Aorta (tissue), 5 donors: ENCODE measurements at regions not wholly inside any gene's neighbourhood (a gene's known extent, or its start where the extent isn't known, plus 50 kb on each side); places are given as distances from the start of the nearest gene placed in this dataset.

Source experiments
- ATAC-seq: fragments of 200-7000 bp; cut with Tn5 transposase; one replicate; pipeline ENCODE4 v1.9.1; 2022; ENCODE audit warnings: moderate library complexity; ENCODE audit not compliant: low FRiP score
- DNase-seq, 2 donors: peaks; one replicate each; pipeline ENCODE4 v3.0.0-alpha.2; 2020
- H3K27ac ChIP-seq, 2 donors: one replicate each; pipeline ENCODE4 v1.5.1; 2013; ENCODE audit warnings: low read length in 2 of 2, mild to moderate bottlenecking in 2 of 2, moderate library complexity in 2 of 2, control low read depth in 1 of 2, inconsistent platforms in 1 of 2, low read depth in 1 of 2
- H3K27me3 ChIP-seq, 2 donors: one replicate each; pipeline ENCODE4 v1.6.1; 2013; ENCODE audit warnings: control low read depth in 1 of 2, low read length in 1 of 2, mild to moderate bottlenecking in 1 of 2, moderate library complexity in 1 of 2; ENCODE audit not compliant: insufficient read depth in 2 of 2, control insufficient read depth in 1 of 2
- H3K36me3 ChIP-seq, 2 donors: one replicate each; pipeline ENCODE4 v1.6.1; 2013; ENCODE audit warnings: control low read depth in 1 of 2, low read length in 1 of 2, mild to moderate bottlenecking in 1 of 2; ENCODE audit not compliant: insufficient read depth in 2 of 2, control insufficient read depth in 1 of 2
- H3K4me1 ChIP-seq, 2 donors: one replicate each; pipeline ENCODE4 v1.6.1; 2013; ENCODE audit warnings: low read length in 2 of 2, control low read depth in 1 of 2, mild to moderate bottlenecking in 1 of 2, moderate library complexity in 1 of 2; ENCODE audit not compliant: insufficient read depth in 2 of 2, control insufficient read depth in 1 of 2
- H3K4me3 ChIP-seq, 2 donors: one replicate each; pipeline ENCODE4 v1.5.1; 2013; ENCODE audit warnings: low read length in 2 of 2, control low read depth in 1 of 2, mild to moderate bottlenecking in 1 of 2
- H3K9me3 ChIP-seq: one replicate; pipeline ENCODE4 v1.6.1; 2013; ENCODE audit warnings: mild to moderate bottlenecking, low read length; ENCODE audit not compliant: control insufficient read depth
- WGBS, 2 donors: extraction: QIAGEN DNeasy Blood & Tissue Kit; methylation state at CpG; one replicate each; pipeline ENCODE4 v1.1.7; 2013; 5-methylcytosine and 5-hydroxymethylcytosine counted together
- intact Hi-C, 2 donors: fragments of 100-400 bp; cut with DNase I; formaldehyde crosslinking; loops; one replicate each; pipeline versions ENCODE4 v1.14.2 to v1.15.0; 2022
- donor health status: healthy with polysubstance abuse.
- donor health status: Bipolar disorder and iron deficiency.
- donor health status: DM: no; HTN: no; CAD: no.
- donor health status: DM: no; HTN: no; CAD: no.
- donor health status: DM: yes; HTN: yes; CAD: no.

DNA sequence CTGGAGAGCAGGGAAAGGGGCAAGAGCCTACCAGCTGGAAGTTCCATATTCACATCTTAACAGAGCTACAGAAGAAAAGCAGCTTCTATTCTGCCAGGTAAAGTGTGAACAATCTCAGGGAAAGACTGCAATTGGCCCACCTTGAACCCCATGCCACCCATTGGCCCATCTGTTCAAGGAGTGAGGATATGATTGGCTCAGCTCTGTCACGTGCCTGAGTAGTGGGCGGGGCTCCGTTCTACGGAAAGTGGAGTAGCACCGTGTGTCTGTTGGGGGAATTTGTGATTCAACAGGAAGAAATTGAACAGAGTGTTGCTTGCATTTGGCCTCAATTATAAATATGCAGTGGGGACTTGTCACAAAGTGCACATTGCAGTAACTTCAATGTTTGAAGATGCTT lies 81.8 kb downstream of the MINAR1 start:
- DNase-seq (no peak), ATAC-seq (no peak)
- WGBS, 2 donors, result 91 to 92% methylated on average over 5 of the region's 5 CpGs
- no peaks in the 10 kb centered on the region for H3K9me3 ChIP-seq
- no peaks in the 10 kb centered on the region for H3K4me1 ChIP-seq
- intact Hi-C loops, result no loop called here
- H3K27me3 ChIP-seq, result no peaks in the 10 kb centered on the region
- H3K36me3 ChIP-seq, result no peaks in the 10 kb centered on the region
- no peak overlapping the region for H3K27ac ChIP-seq
- H3K4me3 ChIP-seq, result no peak overlapping the region

DNA sequence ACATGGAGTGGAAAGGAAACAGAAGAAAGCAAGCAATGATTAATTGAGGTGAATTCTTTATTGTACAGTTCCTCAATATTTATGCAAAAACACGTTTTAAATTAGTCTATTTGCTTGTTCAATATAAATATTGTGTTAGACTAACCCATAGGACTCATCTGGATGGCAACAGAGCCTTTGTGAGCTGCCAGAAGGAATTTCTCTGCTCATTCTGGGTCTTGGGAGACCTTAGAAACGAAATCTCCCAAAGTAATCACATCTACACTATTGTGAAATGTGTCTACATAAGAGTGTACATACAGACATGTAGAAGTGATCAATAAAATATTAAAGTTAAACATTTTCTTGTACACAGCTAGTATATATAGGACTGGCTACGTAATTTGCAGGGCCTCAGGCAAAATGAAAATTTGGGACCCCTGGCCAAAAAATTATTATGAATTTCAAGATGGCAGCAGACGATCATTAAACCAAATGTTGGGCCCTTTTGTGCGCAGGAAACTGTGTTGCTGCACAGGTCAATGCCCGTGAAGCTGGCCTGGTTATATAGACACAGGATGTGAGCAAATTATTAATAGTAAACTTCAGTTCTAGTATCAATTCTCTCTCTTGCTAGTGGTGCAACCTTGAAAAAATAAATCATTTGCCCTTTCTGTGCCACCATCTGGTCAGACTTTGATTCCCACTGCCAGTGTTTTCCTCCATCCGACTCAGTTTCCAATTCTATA lies 83.3 kb downstream of the MINAR1 start:
- no peak for ATAC-seq
- Histone ChIP-seq H3K4me3 (no peak overlapping the region), H3K27me3 (no peaks in the 10 kb centered on the region), H3K9me3 (no peaks in the 10 kb centered on the region), H3K4me1 (no peaks in the 10 kb centered on the region), H3K36me3 (no peaks in the 10 kb centered on the region), H3K27ac (no peak overlapping the region)
- WGBS, 2 donors, result 81% methylated on average over 7 of the region's 7 CpGs
- no peak for DNase-seq
- intact Hi-C loops, result no loop called here

DNA sequence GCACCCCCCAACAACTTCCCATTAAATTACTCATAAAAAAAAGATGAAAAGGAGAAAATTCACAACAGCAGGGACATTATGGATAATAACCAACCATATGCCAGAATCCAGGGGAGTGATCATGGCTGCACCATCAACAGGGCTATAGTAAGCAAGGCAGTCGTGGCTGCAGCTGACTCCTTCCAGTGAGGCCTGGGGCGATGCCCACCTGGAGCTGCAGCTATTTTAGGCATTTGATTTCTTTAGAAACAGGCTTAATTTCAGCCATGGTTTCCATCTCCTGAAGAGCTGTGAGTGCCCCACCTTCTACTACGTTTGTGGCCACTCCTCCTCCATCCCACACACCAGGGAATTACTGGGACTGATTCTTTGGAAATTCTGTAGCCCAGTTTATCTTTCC lies 84.0 kb downstream of the MINAR1 start:
- no peak for DNase-seq
- intact Hi-C loops, result no loop called here
- 66 to 74% methylated on average over 3 of the region's 3 CpGs for WGBS, 2 donors
- Histone ChIP-seq H3K27ac (no peak overlapping the region), H3K4me1 (no peaks in the 10 kb centered on the region), H3K27me3 (no peaks in the 10 kb centered on the region), H3K9me3 (no peaks in the 10 kb centered on the region), H3K36me3 (no peaks in the 10 kb centered on the region), H3K4me3 (no peak overlapping the region)
- no peak for ATAC-seq

DNA sequence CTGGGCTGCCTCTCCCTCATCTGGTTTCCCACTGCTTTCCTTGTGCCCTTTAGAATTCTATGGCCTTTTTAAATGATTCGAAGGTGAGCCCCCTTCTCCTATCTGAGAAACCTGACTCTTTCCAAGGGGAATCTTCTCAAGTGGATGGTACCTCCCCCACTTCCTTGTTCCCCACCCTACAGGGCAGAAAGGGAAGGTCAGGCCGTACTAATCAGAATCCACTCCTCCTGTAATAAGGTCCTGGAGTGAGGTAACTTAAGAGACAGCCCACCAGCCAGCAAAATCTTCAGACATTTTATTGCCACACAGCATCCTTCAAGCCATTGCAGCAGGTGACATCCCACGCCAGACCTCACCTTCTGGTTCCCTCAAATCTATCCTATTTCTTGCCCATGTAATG lies 84.5 kb downstream of the MINAR1 start:
- Histone ChIP-seq H3K4me3 (no peak overlapping the region), H3K27ac (no peak overlapping the region), H3K9me3 (no peaks in the 10 kb centered on the region), H3K27me3 (no peaks in the 10 kb centered on the region), H3K36me3 (no peaks in the 10 kb centered on the region), H3K4me1 (no peaks in the 10 kb centered on the region)
- DNase-seq, result no peak
- ATAC-seq, result no peak
- WGBS, 2 donors, result 80 to 86% methylated on average over 3 of the region's 3 CpGs
- intact Hi-C loops, result no loop called here

DNA sequence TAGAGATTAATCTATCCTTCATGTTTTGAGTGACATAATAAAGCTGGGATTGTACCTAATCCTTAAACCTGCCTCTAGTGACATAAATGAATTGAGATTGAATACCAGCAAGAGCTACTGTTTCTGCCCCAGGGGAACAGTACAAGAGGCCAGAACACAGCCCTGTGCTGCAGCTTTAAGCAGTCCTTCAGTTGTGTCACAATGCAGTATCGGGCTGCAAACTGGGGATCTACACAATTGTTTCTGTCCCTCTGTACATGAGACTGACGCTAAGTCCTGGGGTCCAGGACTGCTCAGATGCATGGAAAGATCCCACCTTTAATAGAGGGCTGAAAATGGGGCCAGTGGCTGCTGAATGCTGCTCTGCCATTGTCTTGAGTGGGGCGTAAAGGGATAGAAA lies 87.5 kb downstream of the MINAR1 start:
- Histone ChIP-seq H3K27ac (no peak overlapping the region), H3K27me3 (no peaks in the 10 kb centered on the region), H3K36me3 (no peaks in the 10 kb centered on the region), H3K4me3 (no peak overlapping the region), H3K4me1 (no peaks in the 10 kb centered on the region), H3K9me3 (no peaks in the 10 kb centered on the region)
- intact Hi-C loops, result no loop called here
- WGBS, 2 donors, result 91 to 92% methylated on average over 3 of the region's 3 CpGs
- ATAC-seq (no peak), DNase-seq (no peak)

DNA sequence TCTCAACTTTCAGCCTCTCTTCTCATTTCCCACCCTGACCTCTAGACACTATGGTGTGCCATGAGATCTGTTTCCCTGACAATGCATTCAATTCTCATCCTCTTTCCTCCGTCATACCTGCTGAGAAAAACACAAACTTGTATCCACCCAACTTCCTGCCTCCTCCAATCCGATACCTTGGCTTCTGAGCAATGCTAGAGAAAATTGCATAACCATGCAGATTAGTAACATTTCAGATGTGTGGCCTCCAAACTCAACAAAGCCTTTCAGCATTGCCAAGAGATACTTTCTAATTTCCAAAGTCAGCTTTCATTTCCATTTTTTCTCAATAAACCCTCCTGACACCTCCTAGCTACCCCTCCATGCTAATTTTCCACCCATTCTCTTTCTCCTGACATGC lies 88.5 kb downstream of the MINAR1 start:
- Histone ChIP-seq H3K27me3 (no peaks in the 10 kb centered on the region), H3K4me3 (no peak overlapping the region), H3K9me3 (no peaks in the 10 kb centered on the region), H3K4me1 (no peaks in the 10 kb centered on the region), H3K27ac (no peak overlapping the region), H3K36me3 (no peaks in the 10 kb centered on the region)
- intact Hi-C loops, result no loop called here
- WGBS, 2 donors, result 6 to 15% methylated on average over 2 of the region's 2 CpGs
- DNase-seq (no peak), ATAC-seq (no peak)

DNA sequence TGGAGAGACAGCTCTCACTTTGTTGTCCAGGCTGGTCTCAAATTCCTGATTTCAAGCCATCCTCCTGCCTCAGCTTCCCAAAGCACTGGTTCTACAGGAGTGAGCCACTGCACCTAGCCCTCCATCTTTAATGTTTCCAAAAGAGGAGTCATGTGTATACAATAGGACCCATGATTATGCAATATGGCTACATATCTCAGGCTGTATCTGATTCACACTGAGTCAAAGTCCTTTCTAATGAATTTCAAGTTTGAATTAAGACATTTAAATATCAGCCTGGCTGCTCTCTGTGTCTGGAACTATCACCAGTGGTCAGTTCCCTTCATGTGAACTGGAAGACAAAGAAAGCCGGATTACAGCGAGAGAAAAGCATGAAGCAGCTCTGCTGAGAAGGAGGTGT lies 90.5 kb downstream of the MINAR1 start:
- ATAC-seq, result no peak
- WGBS, 2 donors, result 94 to 98% methylated on average over 2 of the region's 2 CpGs

DNA sequence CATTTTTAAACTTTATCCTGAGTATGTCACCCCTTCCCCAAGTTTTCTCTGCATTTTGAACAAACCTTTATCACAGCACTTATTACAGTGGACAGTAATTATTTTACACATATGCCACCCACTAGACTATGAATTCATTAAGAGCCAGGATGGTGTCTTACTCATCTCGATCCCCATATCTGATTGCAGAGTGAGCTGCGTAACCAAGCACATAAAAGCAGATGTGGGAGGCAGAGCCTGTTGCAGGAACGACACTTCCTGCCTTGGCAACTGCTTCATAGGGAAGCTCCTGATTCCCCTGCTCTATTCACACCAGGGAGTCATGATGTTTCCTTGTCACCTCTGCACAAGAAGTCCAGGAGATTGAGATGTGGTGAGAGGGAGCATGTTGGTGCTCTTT lies 91.1 kb downstream of the MINAR1 start:
- no peaks in the 10 kb centered on the region for H3K36me3 ChIP-seq
- no peak overlapping the region for H3K4me3 ChIP-seq
- H3K4me1 ChIP-seq, result no peaks in the 10 kb centered on the region
- WGBS, 2 donors, result 56 to 82% methylated on average over 3 of the region's 3 CpGs
- intact Hi-C loops, result no loop called here
- no peak overlapping the region for H3K27ac ChIP-seq
- ATAC-seq, result no peak
- H3K27me3 ChIP-seq, result no peaks in the 10 kb centered on the region
- no peak for DNase-seq
- H3K9me3 ChIP-seq, result peaks cover 5% of the 10 kb centered on the region

More for the DNA sequence above, 90.5 kb downstream of the MINAR1 start:
- Histone ChIP-seq H3K4me3 (no peak overlapping the region), H3K9me3 (peaks cover 5% of the 10 kb centered on the region), H3K4me1 (no peaks in the 10 kb centered on the region), H3K27me3 (no peaks in the 10 kb centered on the region), H3K27ac (no peak overlapping the region), H3K36me3 (no peaks in the 10 kb centered on the region)
- intact Hi-C loops, result no loop called here
- no peak for DNase-seq

DNA sequence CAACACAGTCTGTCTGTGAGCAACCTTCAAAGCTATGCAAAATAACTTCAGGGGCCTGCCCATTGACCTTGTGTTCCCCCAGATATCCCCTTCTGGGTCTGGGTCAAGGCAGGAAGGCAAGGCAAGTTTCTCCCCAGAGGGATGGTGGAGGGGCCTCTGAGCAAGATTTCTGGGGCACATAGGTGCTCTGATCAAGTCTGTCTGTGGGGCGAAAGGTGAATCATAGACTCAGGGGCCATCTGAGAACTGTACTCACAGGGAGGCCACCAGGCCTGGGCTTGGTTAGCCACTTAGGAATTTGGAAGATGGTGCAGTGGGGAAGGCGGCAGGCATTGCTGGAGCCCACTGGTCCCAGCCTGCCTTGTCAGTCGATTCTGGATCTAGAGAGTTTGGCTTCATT lies 92.4 kb downstream of the MINAR1 start:
- 86 to 90% methylated on average over 3 of the region's 3 CpGs for WGBS, 2 donors
- H3K4me1 ChIP-seq, result no peaks in the 10 kb centered on the region
- H3K4me3 ChIP-seq, result no peak overlapping the region
- no peaks in the 10 kb centered on the region for H3K36me3 ChIP-seq
- no peak overlapping the region for H3K27ac ChIP-seq
- intact Hi-C loops, result no loop called here
- H3K9me3 ChIP-seq, result peaks cover 7% of the 10 kb centered on the region
- no peak for DNase-seq
- H3K27me3 ChIP-seq, result no peaks in the 10 kb centered on the region
- no peak for ATAC-seq
